ENCODE measurements at regions not wholly inside any gene's neighbourhood (a gene's known extent, or its start where the extent isn't known, plus 50 kb on each side); places are given as distances from the start of the nearest gene placed in this dataset.

GRCh38 chr5:123671042-123671441 lies 159.1 kb downstream of the CSNK1G3 start:
- Mint-ChIP-seq H3K27me3 (peaks cover 1% of the 10 kb centered on the region), H3K4me3 (no peak overlapping the region), H3K36me3 (no peaks in the 10 kb centered on the region), H3K9me3 (no peaks in the 10 kb centered on the region), H3K27ac (no peak overlapping the region), H3K4me1 (no peaks in the 10 kb centered on the region)

All from activated naive CD4-positive, alpha-beta T cell treated with anti-CD3 and anti-CD28 coated beads, Interleukin-2, amount 50 U/mL, for 24 hours (primary cell).